ENCODE measurements at regions not wholly inside any gene's neighbourhood (a gene's known extent, or its start where the extent isn't known, plus 50 kb on each side); places are given as distances from the start of the nearest gene placed in this dataset.

GRCh38 chr12:13769966-13770365, 211.4 kb downstream of the GRIN2B start:
- DNase-seq (ENCODE audit: extremely low read depth, low read depth, low spot score): no peak

GRCh38 chr12:13769273-13769672, 212.1 kb downstream of the GRIN2B start:
- no peak for DNase-seq (ENCODE audit: extremely low read depth, low read depth, low spot score)

GRCh38 chr12:13764748-13765147, 216.7 kb downstream of the GRIN2B start:
- no peak for DNase-seq (ENCODE audit: extremely low read depth, low read depth, low spot score)

- DNase-seq (ENCODE audit: extremely low read depth, low read depth, low spot score): no peak
Measured at GRCh38 chr12:13749389-13749788, 232.0 kb downstream of the GRIN2B start.

- no peak for DNase-seq (ENCODE audit: extremely low read depth, low read depth, low spot score)
Measured at GRCh38 chr12:13745111-13745860, 236.1 kb downstream of the GRIN2B start.

- no peak for DNase-seq (ENCODE audit: extremely low read depth, low read depth, low spot score)
Measured at GRCh38 chr12:13744561-13744960, 236.8 kb downstream of the GRIN2B start.

GRCh38 chr12:13740149-13740545, 241.3 kb downstream of the GRIN2B start:
- DNase-seq (ENCODE audit: extremely low read depth, low read depth, low spot score): no peak

- DNase-seq (ENCODE audit: extremely low read depth, low read depth, low spot score): no peak
Measured at GRCh38 chr12:13735734-13736133, 245.7 kb downstream of the GRIN2B start.

GRCh38 chr12:13734584-13735152, 246.7 kb downstream of the GRIN2B start:
- DNase-seq (ENCODE audit: extremely low read depth, low read depth, low spot score): no peak

- no peak for DNase-seq (ENCODE audit: extremely low read depth, low read depth, low spot score)
Measured at GRCh38 chr12:13727707-13728195, 253.7 kb downstream of the GRIN2B start.

- DNase-seq (ENCODE audit: extremely low read depth, low read depth, low spot score): no peak
Measured at GRCh38 chr12:13725049-13725448, 256.4 kb downstream of the GRIN2B start.

GRCh38 chr12:13724136-13724535, 257.3 kb downstream of the GRIN2B start:
- no peak for DNase-seq (ENCODE audit: extremely low read depth, low read depth, low spot score)

- DNase-seq (ENCODE audit: extremely low read depth, low read depth, low spot score): no peak
Measured at GRCh38 chr12:13719986-13720385, 261.4 kb downstream of the GRIN2B start.

- DNase-seq (ENCODE audit: extremely low read depth, low read depth, low spot score): no peak
Measured at GRCh38 chr12:13718271-13718670, 263.1 kb downstream of the GRIN2B start.

- DNase-seq (ENCODE audit: extremely low read depth, low read depth, low spot score): no peak
Measured at GRCh38 chr12:13716119-13716518, 265.3 kb downstream of the GRIN2B start.

- no peak for DNase-seq (ENCODE audit: extremely low read depth, low read depth, low spot score)
Measured at GRCh38 chr12:13713556-13714410, 267.6 kb downstream of the GRIN2B start.

- no peak for DNase-seq (ENCODE audit: extremely low read depth, low read depth, low spot score)
Measured at GRCh38 chr12:13707829-13708228, 273.6 kb downstream of the GRIN2B start.

GRCh38 chr12:13702381-13702780, 279.0 kb downstream of the GRIN2B start:
- DNase-seq (ENCODE audit: extremely low read depth, low read depth, low spot score): no peak

- DNase-seq (ENCODE audit: extremely low read depth, low read depth, low spot score): no peak
Measured at GRCh38 chr12:13701502-13701901, 279.9 kb downstream of the GRIN2B start.

GRCh38 chr12:13697973-13698372, 283.4 kb downstream of the GRIN2B start:
- DNase-seq (ENCODE audit: extremely low read depth, low read depth, low spot score): no peak

GRCh38 chr12:13695781-13696180, 285.6 kb downstream of the GRIN2B start:
- no peak for DNase-seq (ENCODE audit: extremely low read depth, low read depth, low spot score)

- DNase-seq (ENCODE audit: extremely low read depth, low read depth, low spot score): no peak
Measured at GRCh38 chr12:13692332-13692731, 289.1 kb downstream of the GRIN2B start.
